Superior temporal gyrus (tissue), 1 donor: ENCODE measurements at regions not wholly inside any gene's neighbourhood (a gene's known extent, or its start where the extent isn't known, plus 50 kb on each side); places are given as distances from the start of the nearest gene placed in this dataset.
"Not testable (repeated sequence)": the region's sequence is repeated elsewhere in the genome, so short reads cannot be mapped to it uniquely, and the experiment has no call there.

Experiments used
- DNase-seq: peaks from one replicate; pipeline ENCODE4 v3.0.0-alpha.2; 2016; ENCODE audit errors: extremely low spot score

DNA sequence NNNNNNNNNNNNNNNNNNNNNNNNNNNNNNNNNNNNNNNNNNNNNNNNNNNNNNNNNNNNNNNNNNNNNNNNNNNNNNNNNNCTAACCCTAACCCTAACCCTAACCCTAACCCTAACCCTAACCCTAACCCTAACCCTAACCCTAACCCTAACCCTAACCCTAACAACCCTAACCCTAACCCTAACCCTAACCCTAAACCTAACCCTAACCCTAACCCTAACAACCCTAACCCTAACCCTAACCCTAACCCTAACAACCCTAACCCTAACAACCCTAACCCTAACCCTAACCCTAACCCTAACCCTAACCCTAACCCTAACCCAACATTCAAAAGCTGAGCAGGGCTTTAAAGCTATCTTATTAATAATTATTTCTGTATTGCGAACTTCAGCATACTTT, 182.5 kb upstream of the FAM20C start:
- DNase-seq = not testable (repeated sequence)

DNA sequence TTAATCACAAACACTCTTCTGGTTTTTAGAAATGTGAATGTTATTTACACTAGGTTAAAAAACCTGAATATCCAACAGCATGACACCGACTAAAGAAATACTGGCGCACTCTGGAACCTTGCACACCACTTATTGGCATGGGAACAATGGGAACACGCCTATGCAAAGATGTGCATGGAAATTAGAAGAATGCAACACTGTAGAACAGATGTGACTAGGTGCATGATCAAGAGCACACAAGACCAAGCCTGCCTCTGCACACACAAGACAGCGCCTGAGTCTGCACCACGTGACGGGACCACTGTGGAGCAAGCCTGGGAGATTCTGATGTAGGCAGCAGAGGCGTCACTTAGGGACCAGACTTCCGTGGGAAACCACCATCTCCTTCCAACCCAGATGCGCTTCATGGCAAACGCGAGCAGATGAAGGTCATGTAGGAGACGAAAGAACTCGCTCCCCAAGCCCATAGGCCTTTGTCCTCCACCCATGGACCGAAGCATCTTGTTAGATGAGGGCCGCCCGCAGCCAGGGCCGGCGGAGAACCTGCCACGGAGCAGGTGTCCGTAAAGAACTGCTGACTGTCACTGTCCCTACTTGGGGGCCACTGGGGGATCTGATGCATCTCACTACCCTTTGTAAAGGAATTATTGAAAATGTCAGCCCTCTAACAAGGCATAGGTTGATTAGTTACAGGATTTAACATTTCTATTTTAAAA, 159.6 kb upstream of the FAM20C start:
- DNase-seq = not testable (repeated sequence)

- DNase-seq = not testable (repeated sequence)
Measured at GRCh38 chr7:35121-35541, 157.2 kb upstream of the FAM20C start.

- DNase-seq = not testable (repeated sequence)
Measured at GRCh38 chr7:36539-36938, 155.8 kb upstream of the FAM20C start.

- DNase-seq = not testable (repeated sequence)
Measured at GRCh38 chr7:37656-38055, 154.7 kb upstream of the FAM20C start.

- not testable (repeated sequence) for DNase-seq
Measured at GRCh38 chr7:38444-38843, 153.9 kb upstream of the FAM20C start.

- DNase-seq = not testable (repeated sequence)
Measured at GRCh38 chr7:39984-40740, 152.2 kb upstream of the FAM20C start.

- DNase-seq = no peak
Measured at GRCh38 chr7:40799-41750, 151.3 kb upstream of the FAM20C start.

GRCh38 chr7:41917-42565, 150.3 kb upstream of the FAM20C start:
- no peak for DNase-seq

GRCh38 chr7:43791-44540, 148.4 kb upstream of the FAM20C start:
- DNase-seq = no peak

GRCh38 chr7:44541-44896, 147.9 kb upstream of the FAM20C start:
- no peak for DNase-seq

DNA sequence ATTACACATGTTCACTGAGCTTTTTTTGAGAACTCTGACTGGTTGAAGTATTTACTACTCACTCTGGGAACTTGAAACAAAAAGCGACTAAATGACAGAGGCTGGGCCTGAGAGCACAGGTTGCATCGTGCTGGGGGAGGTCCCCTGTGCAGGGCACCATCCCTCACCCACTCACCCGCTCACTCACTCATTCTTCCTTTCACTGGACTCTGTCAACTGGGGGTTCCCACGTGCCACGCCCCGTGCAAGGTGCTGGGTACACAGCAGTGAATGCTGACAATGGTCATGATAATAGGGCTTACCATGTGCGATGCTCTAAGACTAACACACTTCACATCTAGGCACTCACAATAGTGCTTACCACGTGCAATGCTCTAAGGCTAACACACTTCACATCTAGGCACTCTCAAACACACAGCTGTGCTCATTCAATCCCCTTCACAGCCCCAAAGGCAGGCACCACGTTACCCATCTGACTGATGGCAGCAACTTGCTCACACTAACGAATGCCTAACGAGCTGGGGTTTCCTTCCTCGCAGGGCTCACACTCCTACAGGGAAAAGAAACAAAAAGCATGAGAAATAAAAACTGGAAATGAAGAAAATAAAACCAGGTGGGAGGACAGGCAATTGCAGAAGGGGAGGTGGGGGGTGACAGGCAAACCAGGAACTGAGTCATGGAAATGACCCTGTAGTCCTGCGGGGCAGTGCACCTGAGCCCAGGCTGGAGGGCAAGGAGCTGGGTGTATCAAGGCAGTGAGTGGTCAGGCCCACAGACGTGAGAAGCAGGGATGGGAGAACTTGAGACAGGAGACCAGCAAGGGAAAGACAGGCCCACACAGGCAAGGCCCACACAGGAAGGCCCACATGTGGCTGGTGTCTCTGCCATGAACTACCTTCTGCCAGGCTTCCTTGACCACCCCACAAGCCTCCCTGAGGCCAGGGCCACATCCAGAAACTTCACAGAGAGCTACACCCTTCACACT, 147.0 kb upstream of the FAM20C start:
- no peak for DNase-seq

GRCh38 chr7:46123-46829, 146.1 kb upstream of the FAM20C start:
- no peak for DNase-seq

DNA sequence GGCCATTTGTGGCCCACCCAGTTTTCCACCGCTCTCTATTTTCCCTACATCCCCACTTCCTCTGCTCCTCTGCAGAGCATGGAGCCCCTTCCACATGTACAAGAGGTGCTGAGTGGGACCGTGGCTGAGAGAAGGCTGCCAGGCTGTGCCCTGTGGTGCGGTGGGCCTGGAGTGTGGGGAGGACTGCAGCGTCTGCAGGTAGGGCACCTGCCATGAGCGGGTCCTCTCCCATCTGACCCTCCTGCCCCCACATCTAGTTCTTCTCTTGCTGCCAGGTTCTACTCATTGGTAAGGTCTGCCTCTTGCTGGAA, 145.6 kb upstream of the FAM20C start:
- no peak for DNase-seq

DNA sequence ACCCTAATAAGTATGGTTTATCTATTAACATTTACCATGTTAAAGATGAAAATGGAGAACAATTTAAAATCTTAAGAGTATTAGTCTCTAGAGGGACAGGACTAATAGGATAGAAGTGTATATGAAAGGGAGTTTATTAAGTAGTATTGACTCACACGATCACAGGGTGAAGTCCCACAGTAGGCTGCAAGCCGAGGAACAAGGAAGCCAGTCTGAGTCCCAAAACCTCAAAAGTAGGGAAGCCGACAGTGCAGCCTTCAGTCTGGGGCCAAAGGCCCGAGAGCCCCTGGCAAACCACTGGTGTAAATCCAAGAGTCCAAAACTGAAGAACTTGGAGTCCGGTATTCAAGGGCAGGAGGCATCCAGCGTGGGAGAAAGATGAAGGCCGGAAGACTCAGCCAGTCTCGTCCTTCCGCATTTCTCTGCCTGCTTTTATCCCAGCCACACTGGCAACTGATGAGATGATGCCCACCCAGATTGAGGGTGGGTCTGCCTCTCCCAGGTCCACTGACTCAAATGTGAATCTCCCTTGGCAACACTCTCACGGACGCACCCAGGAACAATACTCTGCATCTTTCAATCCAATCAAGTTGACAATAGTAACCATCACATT, 140.8 kb upstream of the FAM20C start:
- DNase-seq = no peak

GRCh38 chr7:52100-52499, 140.3 kb upstream of the FAM20C start:
- no peak for DNase-seq

DNA sequence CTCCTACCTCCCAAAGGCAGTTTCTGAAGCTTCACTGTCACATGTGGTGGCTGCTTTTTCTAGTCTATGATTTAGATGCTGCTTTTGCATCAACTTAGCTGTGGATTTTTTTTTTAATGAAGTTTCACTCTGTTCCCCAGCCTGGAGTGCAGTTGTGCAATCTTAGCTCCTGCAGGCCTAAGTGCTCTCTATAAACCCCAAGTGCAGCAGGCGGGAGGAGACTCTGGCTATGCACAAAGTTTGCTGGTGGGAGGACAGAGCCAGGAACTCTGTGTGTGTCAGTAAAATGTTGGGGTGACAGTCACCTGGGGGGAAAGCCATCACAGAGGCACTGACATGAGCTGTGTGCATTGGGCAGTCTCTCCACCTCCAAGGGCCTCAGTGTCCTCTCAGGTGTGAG, 138.8 kb upstream of the FAM20C start:
- no peak for DNase-seq

DNA sequence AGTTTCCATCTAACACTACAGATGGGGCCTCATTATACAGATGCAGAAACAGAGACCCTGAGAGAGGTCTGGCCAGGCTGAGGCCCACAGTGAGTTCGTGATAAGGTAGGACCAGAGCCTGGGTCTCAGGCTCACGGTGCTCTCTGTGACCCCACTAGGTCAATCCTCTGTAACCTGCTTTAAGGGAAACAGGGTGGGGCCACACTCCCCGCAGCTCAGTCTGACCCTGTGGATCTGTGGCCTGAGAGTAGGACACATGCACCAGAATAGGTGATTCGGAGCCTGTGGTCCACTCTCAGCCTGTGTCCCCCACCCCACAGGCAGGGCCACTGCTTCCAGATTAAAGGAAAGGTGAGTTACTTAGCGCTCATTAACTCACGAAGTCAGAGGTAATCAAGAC, 137.8 kb upstream of the FAM20C start:
- no peak for DNase-seq
